ENCODE measurements at regions not wholly inside any gene's neighbourhood (a gene's known extent, or its start where the extent isn't known, plus 50 kb on each side); places are given as distances from the start of the nearest gene placed in this dataset.

DNA sequence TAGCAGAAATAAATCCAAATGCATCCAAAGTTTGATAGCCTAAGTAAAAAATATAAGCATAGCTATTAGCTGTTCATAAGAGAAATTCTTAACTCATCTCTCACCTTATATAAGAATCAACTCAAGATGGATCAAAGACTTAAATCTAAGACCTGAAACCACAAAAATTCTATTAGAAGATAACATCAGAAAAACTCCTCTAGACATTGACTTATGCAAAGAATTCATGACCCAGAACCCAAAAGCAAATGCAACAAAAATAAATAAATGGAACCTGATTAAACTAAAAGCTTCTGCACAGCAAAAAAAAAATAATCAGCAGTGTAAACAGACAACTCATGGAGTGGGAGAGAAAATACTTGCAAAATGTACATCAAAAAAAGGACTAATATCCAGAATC is 184.3 kb downstream of the TFAP2A start:
- in situ Hi-C loops (cut with HindIII; ENCODE audit: low sequenced_read_pairs), result no loop called here
- H3K4me3 ChIP-seq (ENCODE audit: low read depth, low read length), result no peak overlapping the region
- DNase-seq (ENCODE audit: low read depth), result no peak
- TF ChIP-seq, protein P1, sequence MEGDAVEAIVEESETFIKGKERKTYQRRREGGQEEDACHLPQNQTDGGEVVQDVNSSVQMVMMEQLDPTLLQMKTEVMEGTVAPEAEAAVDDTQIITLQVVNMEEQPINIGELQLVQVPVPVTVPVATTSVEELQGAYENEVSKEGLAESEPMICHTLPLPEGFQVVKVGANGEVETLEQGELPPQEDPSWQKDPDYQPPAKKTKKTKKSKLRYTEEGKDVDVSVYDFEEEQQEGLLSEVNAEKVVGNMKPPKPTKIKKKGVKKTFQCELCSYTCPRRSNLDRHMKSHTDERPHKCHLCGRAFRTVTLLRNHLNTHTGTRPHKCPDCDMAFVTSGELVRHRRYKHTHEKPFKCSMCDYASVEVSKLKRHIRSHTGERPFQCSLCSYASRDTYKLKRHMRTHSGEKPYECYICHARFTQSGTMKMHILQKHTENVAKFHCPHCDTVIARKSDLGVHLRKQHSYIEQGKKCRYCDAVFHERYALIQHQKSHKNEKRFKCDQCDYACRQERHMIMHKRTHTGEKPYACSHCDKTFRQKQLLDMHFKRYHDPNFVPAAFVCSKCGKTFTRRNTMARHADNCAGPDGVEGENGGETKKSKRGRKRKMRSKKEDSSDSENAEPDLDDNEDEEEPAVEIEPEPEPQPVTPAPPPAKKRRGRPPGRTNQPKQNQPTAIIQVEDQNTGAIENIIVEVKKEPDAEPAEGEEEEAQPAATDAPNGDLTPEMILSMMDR (IDR thresholded peaks at IDR 0.05; ENCODE audit: low read depth, low read length, missing control alignments), result no peak

DNA sequence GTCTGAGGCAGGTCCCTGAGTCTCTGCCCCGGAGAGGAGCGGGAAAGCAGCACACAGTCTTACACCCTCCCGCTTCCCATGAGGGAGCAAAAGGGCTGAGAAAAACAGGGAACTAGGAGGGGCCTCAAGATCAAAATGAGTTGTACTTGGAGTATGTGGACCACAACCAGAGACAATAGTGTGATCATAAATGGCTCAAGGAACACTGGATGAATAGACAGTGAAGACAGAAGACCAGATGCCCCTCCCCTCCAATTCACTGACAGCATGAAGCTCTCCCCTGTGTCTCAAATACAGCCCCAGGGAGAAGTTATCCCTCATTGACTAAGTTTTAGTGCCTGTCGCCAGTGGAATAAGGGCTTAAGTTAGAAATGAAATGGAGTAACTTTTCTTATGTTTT is 191.0 kb downstream of the TFAP2A start:
- in situ Hi-C loops (cut with HindIII; ENCODE audit: low sequenced_read_pairs), result no loop called here
- TF ChIP-seq, protein P1 (IDR thresholded peaks at IDR 0.05; ENCODE audit: low read depth, low read length, missing control alignments), result no peak
- no peak overlapping the region for H3K4me3 ChIP-seq (ENCODE audit: low read depth, low read length)

DNA sequence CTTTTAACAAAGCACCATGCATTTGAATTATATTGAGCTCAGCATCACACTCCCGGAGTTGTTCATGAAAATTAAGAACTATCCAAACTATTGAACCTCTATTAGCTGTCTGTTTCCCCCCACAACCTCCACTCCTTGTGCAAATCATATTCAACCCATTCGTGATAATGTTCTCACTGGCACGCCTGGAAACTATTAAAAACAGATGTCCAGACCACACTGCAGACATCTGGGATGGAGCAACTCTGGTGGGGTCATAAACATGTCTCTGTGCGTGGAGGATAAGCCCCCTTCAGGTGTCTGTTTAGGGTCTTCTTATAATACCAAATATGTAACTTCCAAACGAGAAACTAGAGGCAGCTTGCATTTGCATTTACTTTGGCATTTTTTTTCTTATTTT is 193.7 kb downstream of the TFAP2A start:
- no peak for DNase-seq (ENCODE audit: low read depth)
- H3K4me3 ChIP-seq (ENCODE audit: low read depth, low read length), result no peak overlapping the region
- TF ChIP-seq, protein P1 (IDR thresholded peaks at IDR 0.05; ENCODE audit: low read depth, low read length, missing control alignments), result no peak
- in situ Hi-C loops (cut with HindIII; ENCODE audit: low sequenced_read_pairs), result no loop called here

More for the DNA sequence above, 191.0 kb downstream of the TFAP2A start:
- DNase-seq (ENCODE audit: low read depth), result no peak

DNA sequence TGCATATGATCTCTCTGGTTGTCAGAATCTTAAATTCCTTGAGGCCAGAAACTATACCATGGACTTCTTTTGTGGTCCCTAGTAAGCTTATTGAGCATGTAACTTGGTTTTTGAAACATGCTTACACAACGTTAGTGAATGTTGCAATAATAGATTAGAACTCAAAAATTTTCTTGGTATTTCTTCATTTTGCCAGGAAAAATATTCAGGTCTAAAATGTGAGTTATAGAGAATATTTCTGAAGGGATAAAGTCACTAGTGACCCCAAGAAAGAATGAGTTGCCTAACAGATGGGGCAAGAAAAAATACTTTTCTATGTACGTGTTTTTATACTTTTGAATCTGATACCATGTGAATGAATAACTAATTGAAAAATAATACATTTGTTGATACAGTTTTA is 195.4 kb downstream of the TFAP2A start:
- TF ChIP-seq, protein P1 (IDR thresholded peaks at IDR 0.05; ENCODE audit: low read depth, low read length, missing control alignments), result no peak
- DNase-seq (ENCODE audit: low read depth), result no peak
- no peak overlapping the region for H3K4me3 ChIP-seq (ENCODE audit: low read depth, low read length)
- in situ Hi-C loops (cut with HindIII; ENCODE audit: low sequenced_read_pairs), result no loop called here

DNA sequence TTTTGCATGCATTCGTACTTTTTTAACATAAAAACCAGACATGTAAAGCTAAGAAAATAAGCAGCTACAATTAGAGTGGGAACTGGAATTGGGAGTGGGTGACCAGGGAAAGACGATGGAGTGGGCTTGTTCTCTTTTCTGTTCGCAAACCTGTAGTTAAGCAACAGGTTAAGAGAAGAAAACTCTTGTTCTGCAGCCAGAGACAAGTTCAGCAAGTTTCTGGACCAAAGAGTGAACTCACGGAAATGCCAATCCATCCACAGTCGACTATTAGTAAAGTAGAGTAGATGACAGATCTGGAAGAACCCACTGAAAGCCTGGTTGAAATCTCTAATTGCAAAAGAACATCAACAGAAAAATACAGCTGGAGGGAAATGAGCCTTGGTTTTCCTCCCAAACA is 197.8 kb downstream of the TFAP2A start:
- no peak for DNase-seq (ENCODE audit: low read depth)
- no peak overlapping the region for H3K4me3 ChIP-seq (ENCODE audit: low read depth, low read length)
- TF ChIP-seq, protein P1 (IDR thresholded peaks at IDR 0.05; ENCODE audit: low read depth, low read length, missing control alignments), result no peak
- in situ Hi-C loops (cut with HindIII; ENCODE audit: low sequenced_read_pairs), result no loop called here

DNA sequence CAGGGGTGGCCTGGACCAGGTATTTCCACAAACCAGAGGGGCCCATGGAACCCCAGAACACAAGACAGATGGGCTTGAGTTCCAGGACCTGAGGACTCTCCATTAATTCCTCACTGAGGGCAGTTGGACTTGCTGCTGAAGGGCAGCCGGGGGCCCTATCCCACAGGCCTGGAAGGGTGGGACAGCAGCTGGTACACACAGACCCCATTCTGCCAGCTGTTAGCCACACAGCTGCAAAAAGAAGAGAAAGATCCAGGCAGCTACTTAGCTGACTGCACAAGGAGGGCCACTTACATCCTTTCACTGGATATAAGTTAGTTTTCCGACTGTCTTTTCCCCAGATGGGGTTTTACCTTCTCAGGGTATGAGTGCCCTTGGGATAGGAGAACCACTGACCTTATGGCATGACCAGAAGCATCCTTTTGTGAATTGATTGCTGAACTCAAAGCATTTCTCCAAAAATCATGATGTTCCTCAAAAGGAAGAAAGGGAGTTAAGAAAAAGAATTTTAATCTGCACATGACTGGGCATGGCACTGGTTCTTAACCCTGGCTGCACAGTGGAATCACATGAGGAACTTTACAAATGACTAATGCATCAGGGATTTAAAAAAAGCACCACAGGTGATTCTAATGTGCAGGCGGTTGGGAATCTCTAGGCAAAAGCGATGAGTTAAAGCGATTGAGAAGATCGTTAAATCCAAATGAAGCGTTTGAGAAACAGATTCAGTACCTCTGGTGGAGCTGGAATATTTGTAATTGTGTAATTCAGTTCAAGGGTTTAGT is 199.4 kb downstream of the TFAP2A start:
- no peak for DNase-seq (ENCODE audit: low read depth)
- TF ChIP-seq, protein P1 (IDR thresholded peaks at IDR 0.05; ENCODE audit: low read depth, low read length, missing control alignments), result no peak
- in situ Hi-C loops (cut with HindIII; ENCODE audit: low sequenced_read_pairs), result no loop called here
- H3K4me3 ChIP-seq (ENCODE audit: low read depth, low read length), result no peak overlapping the region
